AG04450 (cell line): ENCODE measurements at regions not wholly inside any gene's neighbourhood (a gene's known extent, or its start where the extent isn't known, plus 50 kb on each side); places are given as distances from the start of the nearest gene placed in this dataset.

Experiments used
- CTCF ChIA-PET: fragments of 300-600, 350-600 bp; formaldehyde crosslinking; extraction: SDS; loops from one replicate; lab custom pipeline; 2022; ENCODE audit warnings: antibody characterized with exemption, inconsistent platforms; lab: Charles Lee
- POLR2A ChIA-PET: fragments of 350-600 bp; formaldehyde crosslinking; extraction: SDS; loops from one replicate; lab custom pipeline; 2021; ENCODE audit warnings: antibody characterized with exemption, inconsistent platforms; lab: Yijun Ruan, JAX
- DNase-seq: peaks from one replicate; pipeline ENCODE4 v3.0.0-alpha.2; 2011; ENCODE audit warnings: low read depth, low spot score
- H3K27ac ChIP-seq: one replicate; pipeline ENCODE4 v1.5.1; 2012; ENCODE audit warnings: low read depth, low read length, control low read depth
- H3K27me3 ChIP-seq: one replicate; pipeline ENCODE4 v1.6.0; 2012; ENCODE audit warnings: low read length; ENCODE audit not compliant: control insufficient read depth, insufficient read depth
- H3K4me3 ChIP-seq: 2 replicates; pipeline ENCODE4 v1.5.1; 2011; ENCODE audit warnings: mild to moderate bottlenecking, low read depth, low read length, control low read depth
- H3K9me3 ChIP-seq: 2 replicates; pipeline ENCODE4 v1.5.1; 2012; ENCODE audit warnings: low read length; ENCODE audit not compliant: control insufficient read depth, insufficient read depth
- CTCF ChIP-seq: IDR thresholded peaks from 2 replicates; pipeline ENCODE4 v1.5.1; 2011; ENCODE audit warnings: low read depth, low read length, control low read depth, inconsistent platforms

- H3K4me3 ChIP-seq, result no peak overlapping the region
- POLR2A ChIA-PET, result no interaction called here
- no peak for DNase-seq
- no peak for TF ChIP-seq CTCF
- CTCF ChIA-PET, result no interaction called here
- H3K27me3 ChIP-seq, result no peaks in the 10 kb centered on the region
- peaks cover 86% of the 10 kb centered on the region for H3K9me3 ChIP-seq
- no peak overlapping the region for H3K27ac ChIP-seq
Measured at GRCh38 chr1:3983181-3983580, 83.1 kb upstream of the C1orf174 start.

- H3K9me3 ChIP-seq, result peaks cover 77% of the 10 kb centered on the region
- H3K4me3 ChIP-seq, result no peak overlapping the region
- ChIA-PET POLR2A (no interaction called here), CTCF (no interaction called here)
- no peak overlapping the region for H3K27ac ChIP-seq
- no peak for TF ChIP-seq CTCF
- H3K27me3 ChIP-seq, result no peaks in the 10 kb centered on the region
- DNase-seq, result no peak
Measured at GRCh38 chr1:3984586-3984985, 84.5 kb upstream of the C1orf174 start.

GRCh38 chr1:3986686-3987218 is 86.7 kb upstream of the C1orf174 start:
- CTCF ChIA-PET, result no interaction called here

GRCh38 chr1:3987669-3988235 is 87.7 kb upstream of the C1orf174 start:
- no peak for DNase-seq
- no peak for TF ChIP-seq CTCF
- no peaks in the 10 kb centered on the region for H3K27me3 ChIP-seq
- peaks cover 66% of the 10 kb centered on the region for H3K9me3 ChIP-seq
- H3K4me3 ChIP-seq, result no peak overlapping the region
- POLR2A ChIA-PET, result no interaction called here
- H3K27ac ChIP-seq, result no peak overlapping the region
- CTCF ChIA-PET, result no interaction called here

More at GRCh38 chr1:3986686-3987218, 86.7 kb upstream of the C1orf174 start:
- POLR2A ChIA-PET, result no interaction called here
- H3K27me3 ChIP-seq, result no peaks in the 10 kb centered on the region
- TF ChIP-seq CTCF, result no peak
- DNase-seq, result no peak
- H3K4me3 ChIP-seq, result no peak overlapping the region
- peaks cover 66% of the 10 kb centered on the region for H3K9me3 ChIP-seq
- no peak overlapping the region for H3K27ac ChIP-seq

- TF ChIP-seq CTCF, result no peak
- Histone ChIP-seq H3K27ac (no peak overlapping the region), H3K9me3 (peaks cover 66% of the 10 kb centered on the region), H3K27me3 (no peaks in the 10 kb centered on the region), H3K4me3 (no peak overlapping the region)
- ChIA-PET POLR2A (no interaction called here), CTCF (no interaction called here)
- DNase-seq, result no peak
Measured at GRCh38 chr1:3988431-3988830, 88.4 kb upstream of the C1orf174 start.
